ENCODE measurements at regions not wholly inside any gene's neighbourhood (a gene's known extent, or its start where the extent isn't known, plus 50 kb on each side); places are given as distances from the start of the nearest gene placed in this dataset.

GRCh38 chr6:95660544-95660943 is 83.2 kb downstream of the MANEA start:
- Histone ChIP-seq H2AK5ac (ENCODE audit: low read depth, low read length) (no peak overlapping the region), H3K4ac (ENCODE audit: low read length) (no peak overlapping the region), H3K9ac (ENCODE audit: low read depth, low read length, poor library complexity) (no peak overlapping the region), H3K79me1 (ENCODE audit: low read depth, low read length) (no peaks in the 10 kb centered on the region), H2BK15ac (ENCODE audit: low read length) (no peak overlapping the region), H3K23ac (ENCODE audit: low read depth, low read length, poor library complexity) (no peak overlapping the region), H3K36me3 (replicated peaks in 1 of 2; ENCODE audit: control insufficient read depth in 2 of 2, insufficient read depth in 2 of 2, low read length in 2 of 2) (no peaks in the 10 kb centered on the region), H3K4me2 (ENCODE audit: insufficient read depth, low read length, poor library complexity, severe bottlenecking) (no peak overlapping the region), H4K91ac (ENCODE audit: low read depth, low read length, poor library complexity) (no peak overlapping the region), H2BK120ac (ENCODE audit: low read depth, low read length) (no peak overlapping the region), H3K4me1 (ENCODE audit: control insufficient read depth in 2 of 2, insufficient read depth in 1 of 2, low read depth in 1 of 2, low read length in 2 of 2) (peaks cover 0 to 2% of the 10 kb centered on the region in 2 donors), H2BK12ac (ENCODE audit: low read length) (no peak overlapping the region), H2BK5ac (ENCODE audit: low read length) (no peak overlapping the region), H2AFZ (ENCODE audit: low read length) (no peak overlapping the region), H3K18ac (ENCODE audit: low read length) (no peak overlapping the region), H3K14ac (ENCODE audit: low read length) (no peak overlapping the region), H4K8ac (ENCODE audit: low read depth, low read length) (no peak overlapping the region), H3K4me3 (ENCODE audit: low read length in 2 of 2) (no peak overlapping the region), H3K27me3 (ENCODE audit: control insufficient read depth in 3 of 3, insufficient read depth in 3 of 3, low read depth in 1 of 3, low read length in 3 of 3) (no peaks in the 10 kb centered on the region), H3K27ac (replicated peaks; ENCODE audit: low read length) (no peak overlapping the region), H3K9me3 (replicated peaks in 1 of 2; ENCODE audit: control insufficient read depth in 2 of 2, insufficient read depth in 1 of 2, low read depth in 1 of 2, low read length in 2 of 2) (no peaks in the 10 kb centered on the region)
- WGBS, 2 donors (ENCODE audit: extremely low coverage in 2 of 2, insufficient read length in 2 of 2, insufficient replicate concordance in 1 of 2), result no CpG with 5 or more reads among the region's 4 CpGs
- DNase-seq (ENCODE audit: low spot score), result no peak

- no peak overlapping the region for H3K9ac ChIP-seq (ENCODE audit: low read depth, low read length, poor library complexity)
- H2BK120ac ChIP-seq (ENCODE audit: low read depth, low read length), result no peak overlapping the region
- H3K4me1 ChIP-seq (ENCODE audit: control insufficient read depth in 2 of 2, insufficient read depth in 1 of 2, low read depth in 1 of 2, low read length in 2 of 2), result no peaks in the 10 kb centered on the region
- H3K4me2 ChIP-seq (ENCODE audit: insufficient read depth, low read length, poor library complexity, severe bottlenecking), result no peak overlapping the region
- no CpG with 5 or more reads among the region's 26 CpGs for WGBS, 2 donors (ENCODE audit: extremely low coverage in 2 of 2, insufficient read length in 2 of 2, insufficient replicate concordance in 1 of 2)
- no peak overlapping the region for H3K4ac ChIP-seq (ENCODE audit: low read length)
- no peaks in the 10 kb centered on the region for H3K79me1 ChIP-seq (ENCODE audit: low read depth, low read length)
- no peaks in the 10 kb centered on the region for H3K9me3 ChIP-seq (replicated peaks in 1 of 2; ENCODE audit: control insufficient read depth in 2 of 2, insufficient read depth in 1 of 2, low read depth in 1 of 2, low read length in 2 of 2)
- no peak overlapping the region for H3K14ac ChIP-seq (ENCODE audit: low read length)
- H4K8ac ChIP-seq (ENCODE audit: low read depth, low read length), result no peak overlapping the region
- no peaks in the 10 kb centered on the region for H3K27me3 ChIP-seq (ENCODE audit: control insufficient read depth in 3 of 3, insufficient read depth in 3 of 3, low read depth in 1 of 3, low read length in 3 of 3)
- no peak overlapping the region for H3K27ac ChIP-seq (replicated peaks; ENCODE audit: low read length)
- H2AFZ ChIP-seq (ENCODE audit: low read length), result no peak overlapping the region
- H2BK5ac ChIP-seq (ENCODE audit: low read length), result no peak overlapping the region
- DNase-seq (ENCODE audit: low spot score), result no peak
- H2BK12ac ChIP-seq (ENCODE audit: low read length), result no peak overlapping the region
- no peaks in the 10 kb centered on the region for H3K36me3 ChIP-seq (replicated peaks in 1 of 2; ENCODE audit: control insufficient read depth in 2 of 2, insufficient read depth in 2 of 2, low read length in 2 of 2)
- no peak overlapping the region for H2BK15ac ChIP-seq (ENCODE audit: low read length)
- peak overlapping the region; percentile 52 for H3K23ac ChIP-seq (ENCODE audit: low read depth, low read length, poor library complexity)
- no peak overlapping the region for H4K91ac ChIP-seq (ENCODE audit: low read depth, low read length, poor library complexity)
- H3K18ac ChIP-seq (ENCODE audit: low read length), result no peak overlapping the region
- no peak overlapping the region for H2AK5ac ChIP-seq (ENCODE audit: low read depth, low read length)
- no peak overlapping the region for H3K4me3 ChIP-seq (ENCODE audit: low read length in 2 of 2)
These were observed 92.7 kb downstream of the MANEA start for GRCh38 chr6:95670011-95670463.

- no peak overlapping the region for H4K91ac ChIP-seq (ENCODE audit: low read depth, low read length, poor library complexity)
- no peak overlapping the region for H2BK15ac ChIP-seq (ENCODE audit: low read length)
- no peak for DNase-seq (ENCODE audit: low spot score)
- H3K4me1 ChIP-seq (ENCODE audit: control insufficient read depth in 2 of 2, insufficient read depth in 1 of 2, low read depth in 1 of 2, low read length in 2 of 2), result no peaks in the 10 kb centered on the region
- no CpG with 5 or more reads among the region's 1 CpG for WGBS, 2 donors (ENCODE audit: extremely low coverage in 2 of 2, insufficient read length in 2 of 2, insufficient replicate concordance in 1 of 2)
- no peak overlapping the region for H2BK12ac ChIP-seq (ENCODE audit: low read length)
- H3K36me3 ChIP-seq (replicated peaks in 1 of 2; ENCODE audit: control insufficient read depth in 2 of 2, insufficient read depth in 2 of 2, low read length in 2 of 2), result no peaks in the 10 kb centered on the region
- no peak overlapping the region for H2BK5ac ChIP-seq (ENCODE audit: low read length)
- no peak overlapping the region for H3K14ac ChIP-seq (ENCODE audit: low read length)
- H2AFZ ChIP-seq (ENCODE audit: low read length), result no peak overlapping the region
- no peak overlapping the region for H3K9ac ChIP-seq (ENCODE audit: low read depth, low read length, poor library complexity)
- H3K9me3 ChIP-seq (replicated peaks in 1 of 2; ENCODE audit: control insufficient read depth in 2 of 2, insufficient read depth in 1 of 2, low read depth in 1 of 2, low read length in 2 of 2), result no peaks in the 10 kb centered on the region
- H3K18ac ChIP-seq (ENCODE audit: low read length), result no peak overlapping the region
- H2BK120ac ChIP-seq (ENCODE audit: low read depth, low read length), result no peak overlapping the region
- H3K79me1 ChIP-seq (ENCODE audit: low read depth, low read length), result no peaks in the 10 kb centered on the region
- H3K4me2 ChIP-seq (ENCODE audit: insufficient read depth, low read length, poor library complexity, severe bottlenecking), result no peak overlapping the region
- no peak overlapping the region for H4K8ac ChIP-seq (ENCODE audit: low read depth, low read length)
- no peak overlapping the region for H3K4me3 ChIP-seq (ENCODE audit: low read length in 2 of 2)
- no peak overlapping the region for H3K4ac ChIP-seq (ENCODE audit: low read length)
- no peak overlapping the region for H2AK5ac ChIP-seq (ENCODE audit: low read depth, low read length)
- no peak overlapping the region for H3K27ac ChIP-seq (replicated peaks; ENCODE audit: low read length)
- H3K23ac ChIP-seq (ENCODE audit: low read depth, low read length, poor library complexity), result no peak overlapping the region
- H3K27me3 ChIP-seq (ENCODE audit: control insufficient read depth in 3 of 3, insufficient read depth in 3 of 3, low read depth in 1 of 3, low read length in 3 of 3), result no peaks in the 10 kb centered on the region
These were observed 98.8 kb downstream of the MANEA start for GRCh38 chr6:95676011-95676628.

GRCh38 chr6:95679981-95680380 is 102.6 kb downstream of the MANEA start:
- no peak overlapping the region for H2BK5ac ChIP-seq (ENCODE audit: low read length)
- no peak overlapping the region for H4K8ac ChIP-seq (ENCODE audit: low read depth, low read length)
- H3K36me3 ChIP-seq (replicated peaks in 1 of 2; ENCODE audit: control insufficient read depth in 2 of 2, insufficient read depth in 2 of 2, low read length in 2 of 2), result no peaks in the 10 kb centered on the region
- H2AK5ac ChIP-seq (ENCODE audit: low read depth, low read length), result no peak overlapping the region
- no peak overlapping the region for H3K9ac ChIP-seq (ENCODE audit: low read depth, low read length, poor library complexity)
- H3K23ac ChIP-seq (ENCODE audit: low read depth, low read length, poor library complexity), result no peak overlapping the region
- no peak for DNase-seq (ENCODE audit: low spot score)
- no peak overlapping the region for H3K18ac ChIP-seq (ENCODE audit: low read length)
- no peak overlapping the region for H2BK120ac ChIP-seq (ENCODE audit: low read depth, low read length)
- H3K79me1 ChIP-seq (ENCODE audit: low read depth, low read length), result no peaks in the 10 kb centered on the region
- H4K91ac ChIP-seq (ENCODE audit: low read depth, low read length, poor library complexity), result no peak overlapping the region
- no peak overlapping the region for H3K4me3 ChIP-seq (ENCODE audit: low read length in 2 of 2)
- H2BK15ac ChIP-seq (ENCODE audit: low read length), result no peak overlapping the region
- no peak overlapping the region for H3K27ac ChIP-seq (replicated peaks; ENCODE audit: low read length)
- no CpG with 5 or more reads among the region's 3 CpGs for WGBS, 2 donors (ENCODE audit: extremely low coverage in 2 of 2, insufficient read length in 2 of 2, insufficient replicate concordance in 1 of 2)
- H3K9me3 ChIP-seq (replicated peaks in 1 of 2; ENCODE audit: control insufficient read depth in 2 of 2, insufficient read depth in 1 of 2, low read depth in 1 of 2, low read length in 2 of 2), result no peaks in the 10 kb centered on the region
- no peak overlapping the region for H2BK12ac ChIP-seq (ENCODE audit: low read length)
- H3K4me2 ChIP-seq (ENCODE audit: insufficient read depth, low read length, poor library complexity, severe bottlenecking), result no peak overlapping the region
- no peak overlapping the region for H3K4ac ChIP-seq (ENCODE audit: low read length)
- no peak overlapping the region for H2AFZ ChIP-seq (ENCODE audit: low read length)
- H3K14ac ChIP-seq (ENCODE audit: low read length), result no peak overlapping the region
- H3K4me1 ChIP-seq (ENCODE audit: control insufficient read depth in 2 of 2, insufficient read depth in 1 of 2, low read depth in 1 of 2, low read length in 2 of 2), result no peaks in the 10 kb centered on the region
- H3K27me3 ChIP-seq (ENCODE audit: control insufficient read depth in 3 of 3, insufficient read depth in 3 of 3, low read depth in 1 of 3, low read length in 3 of 3), result no peaks in the 10 kb centered on the region
